Fibroblast of lung (primary cell): ENCODE measurements at regions not wholly inside any gene's neighbourhood (a gene's known extent, or its start where the extent isn't known, plus 50 kb on each side); places are given as distances from the start of the nearest gene placed in this dataset.

Experiments used
- DNase-seq, 2 donors: peaks; one replicate each; pipeline versions ENCODE4 v3.0.0 to v3.0.0-alpha.2; 2010; ENCODE audit warnings: low read depth in 2 of 2
- H2AFZ ChIP-seq: 2 replicates; pipeline ENCODE4 v1.5.1; 2012; ENCODE audit warnings: low read length, control low read depth, inconsistent platforms
- H3K27ac ChIP-seq: 2 replicates; pipeline ENCODE4 v1.5.1; 2011; ENCODE audit warnings: low read length, control low read depth; ENCODE audit not compliant: insufficient read depth
- H3K27me3 ChIP-seq: 2 replicates; pipeline ENCODE4 v1.5.1; 2011; ENCODE audit warnings: mild to moderate bottlenecking, low read length; ENCODE audit not compliant: control insufficient read depth, insufficient read depth
- H3K36me3 ChIP-seq: 2 replicates; pipeline ENCODE4 v1.5.1; 2011; ENCODE audit warnings: low read length; ENCODE audit not compliant: control insufficient read depth, insufficient read depth
- H3K4me1 ChIP-seq: 2 replicates; pipeline ENCODE4 v1.5.1; 2011; ENCODE audit warnings: low read length; ENCODE audit not compliant: control insufficient read depth, insufficient read depth; ENCODE audit errors: extremely low read depth
- H3K4me2 ChIP-seq: 2 replicates; pipeline ENCODE4 v1.5.1; 2011; ENCODE audit warnings: low read length, control low read depth; ENCODE audit not compliant: insufficient read depth; ENCODE audit errors: extremely low read depth
- H3K4me3 ChIP-seq, 4 experiments: fragments of 200-600 bp in 1 of 4; sonication (generic) in 1 of 4; replicated peaks in 1 of 4; 2 replicates each; pipeline ENCODE4 v1.5.1; 2011 to 2016; ENCODE audit warnings: low read length in 4 of 4, low read depth in 3 of 4, mild to moderate bottlenecking in 3 of 4, control low read depth in 2 of 4, inconsistent platforms in 1 of 4, mixed read lengths in 1 of 4; ENCODE audit not compliant: insufficient read depth in 1 of 4; ENCODE audit errors: control extremely low read depth in 1 of 4
- H3K79me2 ChIP-seq: 2 replicates; pipeline ENCODE4 v1.5.1; 2012; ENCODE audit warnings: mild to moderate bottlenecking, low read length, inconsistent platforms; ENCODE audit not compliant: control insufficient read depth, insufficient read depth
- H3K9ac ChIP-seq: 2 replicates; pipeline ENCODE4 v1.5.1; 2011; ENCODE audit warnings: mild to moderate bottlenecking, low read length, control low read depth; ENCODE audit not compliant: insufficient read depth
- H3K9me3 ChIP-seq: 2 replicates; pipeline ENCODE4 v1.5.1; 2012; ENCODE audit warnings: low read depth, low read length; ENCODE audit not compliant: control insufficient read depth, insufficient read depth
- H4K20me1 ChIP-seq: 2 replicates; pipeline ENCODE4 v1.5.1; 2011; ENCODE audit warnings: low read length; ENCODE audit not compliant: control insufficient read depth, insufficient read depth; ENCODE audit errors: extremely low read depth
- CTCF ChIP-seq, 2 donors: IDR thresholded peaks in 1 of 2; conservative IDR thresholded peaks in 1 of 2; 1 replicate in 1 of 2; 2 replicates in 1 of 2; pipeline ENCODE4 v1.5.1; 2011 to 2012; ENCODE audit warnings: low read length in 2 of 2, control low read depth in 1 of 2, inconsistent platforms in 1 of 2, low read depth in 1 of 2, mild to moderate bottlenecking in 1 of 2
- EZH2 ChIP-seq: IDR thresholded peaks from 2 replicates; pipeline ENCODE4 v1.5.1; 2012; ENCODE audit warnings: low read length, control low read depth, mild to moderate bottlenecking; ENCODE audit errors: missing control alignments

- Histone ChIP-seq H3K9ac (no peak overlapping the region), H4K20me1 (no peaks in the 10 kb centered on the region), H3K4me2 (no peak overlapping the region), H3K79me2 (no peaks in the 10 kb centered on the region), H3K9me3 (no peaks in the 10 kb centered on the region), H3K27ac (no peak overlapping the region), H3K36me3 (no peaks in the 10 kb centered on the region), H2AFZ (no peak overlapping the region), H3K27me3 (no peaks in the 10 kb centered on the region), H3K4me3 (no peak overlapping the region), H3K4me1 (no peaks in the 10 kb centered on the region)
- TF ChIP-seq EZH2: no peak
- no peak for TF ChIP-seq CTCF (conservative IDR thresholded peaks at IDR 0.05 in 1 of 2, IDR thresholded peaks at IDR 0.05 in 1 of 2; ENCODE audit: low read depth in 1 of 2, low read length in 2 of 2)
- DNase-seq: no peak
Measured at GRCh38 chr5:58048954-58049353, 410.9 kb downstream of the PLK2 start.

DNA sequence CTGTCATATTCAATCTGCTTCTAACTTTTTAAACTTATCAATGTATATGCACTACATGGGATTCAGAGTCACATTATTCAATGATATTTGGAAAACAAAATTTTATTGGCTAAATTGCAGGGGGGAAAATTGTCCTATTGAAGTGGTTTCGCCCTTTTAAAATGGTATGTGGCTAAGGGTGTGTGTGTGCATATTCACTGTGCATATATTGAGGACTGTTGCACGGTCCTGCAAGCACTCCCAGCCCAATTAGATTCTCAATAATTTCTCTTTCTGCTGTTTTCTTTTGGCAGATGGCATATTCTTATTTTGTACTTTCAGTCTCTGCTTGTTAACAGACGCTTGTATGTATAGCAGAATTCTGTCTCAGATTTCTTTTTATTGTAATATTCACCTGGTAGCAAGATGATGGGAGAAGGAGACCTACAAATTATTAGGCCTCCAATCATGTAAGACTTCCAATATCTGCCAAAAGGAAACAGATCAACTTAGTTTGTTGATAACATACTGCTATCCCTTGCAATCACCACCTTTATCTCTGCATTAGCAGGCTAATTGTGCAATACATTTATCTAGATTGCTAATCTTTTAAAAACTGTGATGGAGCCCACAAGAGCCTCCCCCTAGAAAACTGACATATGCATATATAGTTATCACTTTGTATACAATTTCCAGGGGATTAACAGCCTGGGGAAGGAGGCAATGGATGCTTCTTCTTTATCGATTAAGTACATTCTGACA, 411.5 kb downstream of the PLK2 start:
- Histone ChIP-seq H4K20me1 (no peaks in the 10 kb centered on the region), H3K4me1 (no peaks in the 10 kb centered on the region), H3K4me2 (no peak overlapping the region), H3K27ac (no peak overlapping the region), H3K36me3 (no peaks in the 10 kb centered on the region), H3K27me3 (no peaks in the 10 kb centered on the region), H2AFZ (no peak overlapping the region), H3K9me3 (no peaks in the 10 kb centered on the region), H3K79me2 (no peaks in the 10 kb centered on the region), H3K4me3 (no peak overlapping the region), H3K9ac (no peak overlapping the region)
- no peak for DNase-seq
- TF ChIP-seq CTCF (conservative IDR thresholded peaks at IDR 0.05 in 1 of 2, IDR thresholded peaks at IDR 0.05 in 1 of 2; ENCODE audit: low read depth in 1 of 2, low read length in 2 of 2): no peak
- no peak for TF ChIP-seq EZH2

DNA sequence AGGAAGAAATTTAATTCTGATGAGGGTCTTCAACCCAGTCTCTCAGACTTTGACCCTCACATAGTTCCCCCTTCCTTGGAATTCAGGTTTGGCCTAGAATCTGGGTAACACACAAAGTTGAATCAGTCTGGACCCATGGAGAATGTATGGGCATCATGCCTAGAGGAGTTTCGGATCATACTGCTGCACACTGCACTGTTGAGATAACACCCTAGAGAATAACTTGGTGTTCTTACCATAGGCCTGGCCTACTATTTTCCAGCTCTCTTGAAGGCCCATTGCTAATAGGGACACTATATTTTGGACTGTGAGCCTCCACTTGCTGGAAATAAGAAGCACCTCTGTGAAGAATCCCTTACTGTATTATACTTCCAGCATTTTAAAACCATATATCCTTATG, 413.5 kb downstream of the PLK2 start:
- Histone ChIP-seq H3K4me1 (no peaks in the 10 kb centered on the region), H3K27me3 (no peaks in the 10 kb centered on the region), H3K36me3 (no peaks in the 10 kb centered on the region), H3K4me3 (no peak overlapping the region), H3K9ac (no peak overlapping the region), H3K9me3 (no peaks in the 10 kb centered on the region), H4K20me1 (no peaks in the 10 kb centered on the region), H3K79me2 (no peaks in the 10 kb centered on the region), H3K4me2 (no peak overlapping the region), H2AFZ (no peak overlapping the region), H3K27ac (no peak overlapping the region)
- no peak for TF ChIP-seq CTCF (conservative IDR thresholded peaks at IDR 0.05 in 1 of 2, IDR thresholded peaks at IDR 0.05 in 1 of 2; ENCODE audit: low read depth in 1 of 2, low read length in 2 of 2)
- no peak for TF ChIP-seq EZH2
- no peak for DNase-seq
